ENCODE measurements at regions not wholly inside any gene's neighbourhood (a gene's known extent, or its start where the extent isn't known, plus 50 kb on each side); places are given as distances from the start of the nearest gene placed in this dataset.

GRCh38 chr9:655875-656274 lies 185.6 kb upstream of the DMRT1 start:
- TF ChIP-seq CTCF (IDR thresholded peaks at IDR 0.05) (no peak), POLR2A (IDR thresholded peaks at IDR 0.05) (no peak)
